Liver (tissue), 3 donors: ENCODE measurements at regions not wholly inside any gene's neighbourhood (a gene's known extent, or its start where the extent isn't known, plus 50 kb on each side); places are given as distances from the start of the nearest gene placed in this dataset.

ENCODE experiments used
- CTCF ChIP-seq: fragments of 150-350 bp; IDR thresholded peaks from 2 replicates; pipeline ENCODE4 v1.5.1; 2017; ENCODE audit warnings: improper control_type of control experiment, low read depth, low read length; ENCODE audit not compliant: missing input control
- HNF4A ChIP-seq, 2 donors: conservative IDR thresholded peaks; 2 replicates each; pipeline ENCODE4 v1.6.1; 2016; ENCODE audit warnings: antibody characterized with exemption in 2 of 2, mild to moderate bottlenecking in 2 of 2
- JUND ChIP-seq, 2 donors: IDR thresholded peaks; 2 replicates each; pipeline ENCODE4 v1.6.1; 2016; ENCODE audit warnings: antibody characterized with exemption in 2 of 2
- donor health status: healthy.
- donor health status: healthy.

- TF ChIP-seq CTCF (no peak), JUND (IDR thresholded peaks at IDR 0.05) (no peak), HNF4A (conservative IDR thresholded peaks at IDR 0.05) (no peak)
Observed at GRCh38 chr18:51864219-51864965, 475.6 kb upstream of the DCC start.
